Activated CD4-positive, alpha-beta T cell treated with anti-CD3 and anti-CD28 coated beads for 4 hours (primary cell): ENCODE measurements at regions not wholly inside any gene's neighbourhood (a gene's known extent, or its start where the extent isn't known, plus 50 kb on each side); places are given as distances from the start of the nearest gene placed in this dataset.
"Not testable (repeated sequence)": the region's sequence is repeated elsewhere in the genome, so short reads cannot be mapped to it uniquely, and the experiment has no call there.

ENCODE experiments used
- DNase-seq, 2 donors: peaks; one replicate each; pipeline ENCODE4 v3.0.0-alpha.2; 2020

DNA sequence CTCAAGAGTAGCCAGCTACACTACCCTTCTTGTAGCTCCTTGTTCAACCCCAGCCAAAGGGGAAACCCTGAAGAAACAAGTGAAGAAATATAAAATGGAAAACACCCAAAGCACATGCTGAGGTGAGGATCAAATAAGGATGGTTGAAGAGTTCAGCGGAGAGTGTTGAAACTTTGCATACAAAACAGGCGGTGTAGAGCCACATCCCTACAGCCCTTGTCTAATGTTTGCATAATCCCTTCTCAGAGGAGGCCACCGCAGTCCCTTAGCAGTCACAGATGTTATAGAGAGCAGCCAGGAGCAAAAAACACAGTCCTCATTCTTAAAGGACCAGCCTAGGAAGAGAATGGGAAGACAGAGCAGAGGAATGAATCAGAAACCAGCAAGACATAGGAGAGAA lies 350.7 kb upstream of the SASH1 start:
- DNase-seq: no peak

DNA sequence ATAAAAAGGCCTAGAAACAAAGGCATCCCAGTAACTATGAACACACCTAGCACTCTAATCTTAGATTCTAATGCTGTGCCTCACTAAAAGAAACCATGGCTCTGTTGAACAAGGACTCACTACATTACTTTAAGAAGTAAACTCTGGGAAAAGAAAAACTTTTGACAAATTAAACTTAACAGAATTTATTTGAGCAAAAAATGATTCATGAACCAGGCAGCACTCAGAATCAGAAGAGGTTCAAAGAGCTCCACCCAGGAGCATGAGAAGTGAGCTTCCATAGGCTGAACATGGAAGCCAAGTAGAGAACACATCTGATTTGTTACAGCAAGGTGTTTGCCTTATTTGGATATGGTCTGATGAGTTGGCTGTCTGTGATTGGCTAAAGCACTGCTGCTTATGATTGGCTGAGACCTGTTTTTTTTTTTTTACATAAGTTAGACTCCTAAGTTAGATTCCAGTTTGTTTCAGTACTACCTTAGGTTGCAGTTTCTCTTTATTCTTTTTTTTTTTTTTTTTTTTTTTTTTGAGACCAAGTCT lies 343.6 kb upstream of the SASH1 start:
- DNase-seq: no peak

DNA sequence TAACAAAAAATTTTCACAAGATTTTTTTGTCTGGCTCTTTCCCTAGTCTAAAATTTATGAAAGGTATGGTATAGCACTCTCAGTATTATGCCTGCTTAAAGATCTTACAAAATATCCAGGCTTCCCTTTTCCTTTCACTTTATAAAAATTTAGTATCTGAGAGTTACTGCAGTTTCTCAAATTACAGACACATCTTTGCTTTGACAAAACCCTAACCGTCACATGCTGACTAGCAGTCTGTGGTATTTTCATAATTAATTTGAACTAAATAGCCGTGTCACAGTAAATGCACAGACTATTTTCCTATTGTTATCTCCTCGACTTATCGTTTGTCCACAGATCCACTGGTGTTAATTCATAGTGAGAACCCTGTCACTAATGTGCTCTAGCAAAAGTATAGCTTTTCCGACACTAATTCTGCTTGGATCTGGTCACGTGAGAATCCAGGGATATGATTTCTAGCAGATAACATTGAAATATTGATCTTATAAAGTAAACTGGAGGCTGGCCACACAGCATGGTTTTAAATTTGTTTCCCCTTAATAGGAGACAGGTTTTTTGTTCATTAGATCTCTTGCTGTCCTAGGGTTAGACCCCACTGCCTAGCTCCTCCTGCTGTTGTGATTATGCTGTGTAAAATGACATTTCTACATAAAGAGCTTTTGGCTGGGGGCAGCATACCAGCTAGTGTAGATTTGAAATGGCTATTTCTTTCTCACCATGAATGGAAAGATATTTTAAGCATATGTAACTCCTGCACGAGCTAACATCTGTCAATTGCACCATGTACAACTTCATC lies 340.6 kb upstream of the SASH1 start:
- no peak for DNase-seq

DNA sequence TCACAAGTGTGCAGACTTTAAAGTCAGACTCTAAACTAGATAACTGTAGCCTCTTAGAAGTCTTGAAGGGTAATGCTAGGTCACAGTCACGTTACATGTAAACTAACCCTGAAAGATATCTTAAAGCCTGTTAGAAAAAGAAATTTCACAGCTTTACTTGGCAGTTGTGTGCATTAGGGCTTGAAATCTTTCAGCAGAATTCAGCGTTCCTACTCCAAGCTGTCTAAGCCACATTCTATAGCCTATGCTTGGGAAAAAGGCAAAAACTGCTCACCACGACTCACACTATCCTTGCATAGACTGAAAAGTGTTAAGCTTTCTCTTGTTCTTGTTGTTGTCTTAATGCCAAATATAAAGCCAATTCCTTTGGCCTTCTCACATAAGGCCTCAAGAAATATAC lies 338.0 kb upstream of the SASH1 start:
- DNase-seq: no peak

DNA sequence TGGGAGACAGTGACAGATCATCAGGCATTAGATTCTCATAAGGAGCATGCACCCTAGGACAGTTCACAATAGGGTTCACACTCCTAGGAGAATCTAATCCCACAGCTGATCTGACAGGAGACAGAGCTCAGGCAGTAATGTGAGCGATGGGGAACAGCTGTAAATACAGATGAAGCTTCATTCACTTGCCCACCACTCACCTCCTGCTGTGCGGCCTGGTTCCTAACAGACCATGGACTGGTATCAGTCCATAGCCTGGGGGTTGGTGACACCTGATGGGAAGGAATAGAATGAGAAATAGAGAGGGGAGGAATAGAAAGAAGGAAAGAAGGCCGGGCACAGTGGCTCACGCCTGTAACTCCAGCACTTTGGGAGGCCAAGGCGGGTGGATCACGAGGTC lies 336.8 kb upstream of the SASH1 start:
- DNase-seq: no peak

GRCh38 chr6:148010516-148010915 lies 332.1 kb upstream of the SASH1 start:
- DNase-seq: not testable (repeated sequence)

DNA sequence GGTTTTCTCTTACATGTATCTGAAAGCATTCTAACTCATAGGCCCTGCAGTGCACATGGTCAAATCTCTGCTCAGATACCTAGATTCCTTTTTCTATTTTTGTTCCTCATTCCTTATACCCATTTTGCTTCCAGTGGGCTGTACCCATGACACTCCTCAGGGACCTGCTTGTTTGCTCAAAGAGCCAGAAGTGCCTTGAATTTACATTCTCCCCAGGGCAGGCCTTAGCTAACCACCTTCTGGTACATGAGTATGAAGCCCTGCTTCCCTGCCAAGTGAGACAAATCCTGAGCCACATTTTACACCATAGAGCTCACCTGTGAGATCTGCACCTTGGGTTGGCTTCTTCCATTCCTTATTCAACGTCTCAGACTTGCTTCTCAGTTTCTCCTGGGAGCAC lies 326.6 kb upstream of the SASH1 start:
- DNase-seq: no peak

DNA sequence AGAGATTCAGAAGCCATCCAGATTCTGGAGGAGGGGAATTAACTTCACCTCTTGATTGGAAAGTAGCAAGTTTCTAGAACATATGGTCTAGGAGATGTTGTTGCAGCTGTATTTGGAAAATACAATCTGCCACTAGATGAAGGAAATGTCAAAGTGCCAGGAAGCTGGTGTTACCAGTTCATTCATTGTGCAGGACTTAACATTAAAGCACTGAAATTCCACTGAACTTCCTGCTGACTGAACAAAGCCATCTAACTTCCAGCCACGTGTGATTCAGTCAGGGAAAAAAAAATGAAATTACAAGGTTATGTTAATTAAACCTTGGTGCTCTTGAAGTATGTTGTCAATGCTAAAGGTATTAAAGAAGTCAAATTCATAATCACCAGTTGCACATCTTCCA lies 321.5 kb upstream of the SASH1 start:
- DNase-seq: no peak

GRCh38 chr6:148021699-148022098 lies 320.9 kb upstream of the SASH1 start:
- no peak for DNase-seq

GRCh38 chr6:148022279-148022678 lies 320.4 kb upstream of the SASH1 start:
- not testable (repeated sequence) for DNase-seq

GRCh38 chr6:148027201-148027600 lies 315.4 kb upstream of the SASH1 start:
- DNase-seq: no peak

- no peak for DNase-seq
Observed at GRCh38 chr6:148035806-148036390, 306.7 kb upstream of the SASH1 start.

- no peak for DNase-seq
Observed at GRCh38 chr6:148037496-148037895, 305.1 kb upstream of the SASH1 start.

DNA sequence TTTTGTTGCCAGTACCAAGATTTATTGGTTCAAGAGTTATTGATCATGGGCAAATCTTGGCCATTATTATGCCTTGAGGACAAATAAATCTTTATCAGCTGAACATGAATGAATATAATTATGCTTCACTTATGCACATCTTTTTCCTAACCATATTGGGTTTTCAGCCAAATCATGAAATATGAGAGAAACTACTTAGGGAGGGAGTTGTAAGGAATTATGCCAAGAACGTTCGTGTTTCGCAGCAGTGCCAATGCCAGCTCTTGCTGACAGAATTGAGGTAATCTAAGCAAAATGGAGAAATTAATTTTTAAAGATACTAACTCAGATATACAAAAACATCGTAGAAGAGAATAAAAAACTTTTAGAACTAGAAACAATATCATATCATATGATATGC lies 301.1 kb upstream of the SASH1 start:
- no peak for DNase-seq

DNA sequence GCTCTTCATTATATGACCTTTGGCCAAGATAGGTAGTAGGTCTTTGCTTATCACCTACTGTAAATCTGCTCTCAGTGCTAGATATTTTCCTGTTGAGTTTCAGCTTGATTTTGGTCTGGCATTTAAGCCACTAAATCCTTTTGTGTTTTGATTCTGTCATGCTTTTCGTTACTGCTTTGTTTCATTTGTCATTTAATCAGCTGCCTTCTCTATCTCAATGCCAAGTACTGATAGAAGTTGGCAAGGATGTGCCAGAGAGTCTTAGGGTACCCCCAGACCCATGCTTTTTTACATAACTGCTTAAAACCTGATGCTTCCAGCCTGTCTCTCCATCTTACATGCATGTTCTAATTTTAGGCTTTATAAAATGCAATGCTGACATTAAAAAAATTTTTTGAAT lies 300.1 kb upstream of the SASH1 start:
- DNase-seq: no peak

DNA sequence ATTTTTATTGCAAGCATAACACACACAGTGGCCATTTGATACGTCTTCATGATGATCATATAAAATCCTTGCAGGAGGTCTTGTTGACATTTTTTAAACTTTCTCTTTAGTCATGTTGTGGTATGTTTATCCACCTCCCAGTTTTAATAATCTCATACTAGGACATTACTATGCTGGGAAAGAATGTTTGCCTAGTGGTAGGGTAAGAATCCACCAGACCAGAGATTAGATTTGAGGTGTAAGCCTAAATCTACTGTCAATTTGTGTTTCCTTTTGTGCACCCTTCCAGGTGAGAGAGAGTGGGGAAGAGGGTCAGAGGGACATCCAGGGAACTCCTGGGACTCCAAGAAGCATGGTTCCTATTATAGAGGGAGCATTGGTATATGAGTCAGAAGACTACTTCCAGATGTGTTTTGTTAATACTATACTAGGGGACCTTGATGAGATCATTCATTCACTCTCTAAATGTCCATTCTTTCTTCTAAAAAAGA lies 298.3 kb upstream of the SASH1 start:
- DNase-seq: no peak

DNA sequence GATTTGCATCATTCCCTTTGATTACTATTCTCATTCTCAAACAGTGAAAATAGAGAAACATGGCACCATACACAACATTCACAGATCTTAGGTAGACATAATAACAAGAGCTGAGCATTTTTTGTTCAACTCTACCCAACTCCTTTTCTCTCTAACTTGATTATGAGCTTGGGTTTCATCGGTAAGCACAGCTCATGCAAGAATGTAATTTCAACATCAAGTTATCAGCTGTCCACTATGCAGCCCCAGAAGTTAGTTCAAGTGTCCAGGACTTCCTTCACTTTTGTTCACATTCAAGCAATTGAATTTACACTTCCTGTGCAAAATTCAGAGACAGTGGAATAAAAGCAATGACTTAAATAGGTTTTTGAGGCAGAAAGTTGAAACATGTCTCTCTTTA lies 297.7 kb upstream of the SASH1 start:
- no peak for DNase-seq

DNA sequence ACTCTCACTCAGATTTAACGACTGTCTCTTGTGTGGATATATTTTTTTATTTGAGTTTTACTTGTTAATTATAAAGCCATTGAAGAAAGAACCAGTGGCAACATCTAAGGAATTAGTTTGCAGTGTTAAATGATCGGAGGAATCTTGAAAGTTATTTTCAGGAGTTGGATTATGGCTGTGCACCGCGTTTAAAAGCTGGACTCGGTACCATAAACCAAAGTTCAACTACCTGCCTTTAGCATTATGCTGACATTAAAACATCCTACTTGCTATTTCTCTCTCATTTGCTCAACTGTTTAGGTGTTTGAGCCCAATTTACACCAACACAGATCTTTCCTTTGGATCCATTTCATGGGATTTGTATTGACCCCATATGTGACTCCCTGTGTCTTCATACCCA lies 289.4 kb upstream of the SASH1 start:
- DNase-seq: no peak

DNA sequence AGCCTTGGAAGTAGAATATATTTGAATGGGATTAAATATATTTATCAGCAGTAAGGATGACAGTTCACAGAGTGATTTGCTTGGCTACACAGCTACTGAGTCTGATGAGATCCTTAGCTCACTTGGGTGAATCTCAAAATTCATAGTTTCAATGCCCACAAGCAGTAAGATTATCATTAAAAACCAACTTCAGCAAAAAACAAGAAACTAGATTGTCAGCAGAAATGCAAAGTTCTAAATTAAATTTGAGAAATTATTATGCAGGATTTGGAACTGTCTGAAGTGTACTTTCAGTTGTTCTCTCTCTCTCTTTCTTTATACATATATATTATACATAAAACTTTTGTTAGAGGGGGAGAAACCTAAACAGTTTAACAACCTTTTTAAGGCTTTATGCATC lies 288.8 kb upstream of the SASH1 start:
- no peak for DNase-seq

- no peak for DNase-seq
Observed at GRCh38 chr6:148054219-148054618, 288.4 kb upstream of the SASH1 start.

GRCh38 chr6:148055419-148055818 lies 287.2 kb upstream of the SASH1 start:
- DNase-seq: no peak

GRCh38 chr6:148059869-148060268 lies 282.8 kb upstream of the SASH1 start:
- no peak for DNase-seq

GRCh38 chr6:148064406-148065134 lies 278.1 kb upstream of the SASH1 start:
- no peak for DNase-seq
